SKM-1 treated with dmso at 0.1 percent for 144 hours (cell line): ENCODE measurements at regions not wholly inside any gene's neighbourhood (a gene's known extent, or its start where the extent isn't known, plus 50 kb on each side); places are given as distances from the start of the nearest gene placed in this dataset.

ENCODE experiments used
- DNase-seq: peaks from one replicate; lab custom pipeline; 2025; ENCODE audit not compliant: unreplicated experiment; lab: John Stamatoyannopoulos, UW

DNA sequence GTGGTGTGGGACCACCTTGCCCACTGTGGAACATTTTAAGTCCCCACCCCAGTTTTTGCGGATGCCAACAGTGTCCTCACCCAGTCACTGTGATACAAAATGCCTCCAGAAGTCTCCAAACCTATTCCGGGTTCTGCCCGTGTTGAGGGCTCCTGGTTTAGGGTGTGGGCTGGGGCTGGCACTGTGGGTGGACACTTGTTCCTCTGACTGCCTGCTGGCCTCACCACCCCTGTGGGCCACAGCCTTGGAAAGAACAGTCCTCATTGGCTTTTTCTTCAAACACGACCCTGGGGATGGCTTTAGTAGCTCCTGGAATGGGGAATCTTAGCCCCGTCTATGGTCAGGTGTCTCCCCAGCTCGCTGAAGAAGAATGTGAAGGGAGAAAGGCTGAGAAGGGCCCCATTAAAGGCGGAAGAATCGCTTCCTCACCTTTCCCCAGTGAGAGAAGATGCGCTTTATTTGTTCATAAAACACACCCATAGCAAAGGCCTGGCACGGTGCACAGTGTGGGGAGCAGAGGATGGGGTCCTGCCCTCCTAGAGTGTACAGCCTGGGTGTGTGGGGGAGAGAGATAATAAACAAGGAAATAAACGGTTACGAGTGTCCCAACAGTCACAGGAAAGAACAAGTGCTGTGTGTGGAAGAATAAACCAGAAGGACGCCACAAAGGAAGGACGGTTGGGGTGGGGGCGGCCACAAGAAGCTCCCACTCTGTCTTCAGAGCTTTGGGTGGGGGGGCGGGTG, 56.3 kb upstream of the SLC22A11 start:
- DNase-seq, result peak; percentile 83

DNA sequence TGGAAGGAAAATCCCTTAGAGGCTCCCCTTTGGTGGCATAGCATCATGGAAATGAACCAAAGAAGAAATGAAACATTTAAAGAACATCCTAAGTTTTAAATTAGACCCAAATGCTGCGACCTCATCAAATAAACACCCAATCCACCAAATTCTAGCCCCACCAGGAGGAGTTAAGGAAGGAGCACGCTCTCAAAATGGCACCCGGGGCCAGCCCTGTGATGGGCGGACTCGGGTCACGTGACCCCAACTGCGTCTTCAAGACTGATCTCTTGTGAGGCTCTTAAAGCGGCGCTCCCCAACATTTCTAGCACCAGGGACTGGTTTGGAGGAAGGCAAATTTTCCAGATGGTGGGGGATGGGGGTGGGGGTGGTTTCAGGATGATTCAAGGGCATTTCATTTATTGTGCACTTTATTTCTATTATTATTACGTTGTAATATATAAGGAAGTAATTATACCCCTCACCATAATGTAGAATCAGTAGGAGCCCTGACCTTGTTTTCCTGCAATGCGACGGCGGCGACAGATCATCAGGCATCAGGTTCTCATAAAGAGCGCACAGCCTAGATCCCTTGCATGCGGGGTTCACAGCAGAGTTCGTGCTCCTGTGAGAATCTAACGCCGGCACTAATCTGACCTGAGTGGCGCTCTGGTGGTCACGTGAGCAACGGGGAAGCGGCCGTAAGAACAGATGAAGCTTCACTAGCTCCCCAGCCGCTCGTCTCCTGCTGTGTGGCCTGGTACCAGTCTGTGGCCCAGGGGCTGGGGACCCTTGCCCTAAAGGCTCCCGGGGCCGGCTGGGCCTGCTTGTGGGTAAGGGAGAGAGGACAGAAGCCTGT, 55.3 kb upstream of the SLC22A11 start:
- no peak for DNase-seq

DNA sequence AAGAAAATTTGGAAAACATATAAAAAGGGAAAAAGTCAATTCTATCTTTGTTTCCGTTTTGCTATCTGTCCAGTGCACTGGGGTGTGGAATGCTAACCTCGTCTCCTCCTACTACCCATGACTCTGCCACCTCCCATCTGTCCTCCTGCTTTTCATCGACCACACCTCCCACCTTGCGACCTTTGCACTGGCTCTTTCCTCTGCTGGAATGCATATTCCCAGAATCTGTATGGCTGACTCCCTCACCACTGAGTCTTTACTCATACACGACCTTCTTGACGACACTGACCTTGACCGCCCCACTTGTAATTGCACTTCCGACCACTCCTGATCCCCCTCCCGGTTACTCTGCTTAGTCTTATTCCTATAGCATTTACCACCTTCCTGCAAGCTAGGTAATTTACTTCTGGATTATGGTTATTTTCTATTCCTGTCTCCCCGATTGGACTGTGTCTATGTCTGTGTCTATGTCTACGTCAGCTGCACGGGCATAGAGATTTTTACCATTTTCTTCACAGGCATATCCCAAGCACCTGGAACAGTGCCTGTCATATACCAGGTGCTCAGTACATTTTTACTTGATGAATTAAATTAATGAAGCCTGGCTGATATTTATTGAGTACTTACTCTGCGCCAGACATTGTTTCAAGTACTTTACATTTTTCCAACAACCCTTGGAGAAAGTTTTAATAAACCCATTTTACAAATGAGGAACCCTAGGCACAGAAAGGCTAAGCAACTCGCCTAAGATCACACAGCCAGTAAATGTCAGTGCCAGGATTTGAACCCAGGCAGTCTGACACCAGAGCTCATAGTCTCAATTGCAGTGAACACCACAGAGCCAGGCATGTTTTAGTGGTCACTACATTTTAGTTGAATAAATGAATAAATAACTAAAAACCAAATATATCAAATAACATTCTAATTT, 54.0 kb upstream of the SLC22A11 start:
- no peak for DNase-seq

DNA sequence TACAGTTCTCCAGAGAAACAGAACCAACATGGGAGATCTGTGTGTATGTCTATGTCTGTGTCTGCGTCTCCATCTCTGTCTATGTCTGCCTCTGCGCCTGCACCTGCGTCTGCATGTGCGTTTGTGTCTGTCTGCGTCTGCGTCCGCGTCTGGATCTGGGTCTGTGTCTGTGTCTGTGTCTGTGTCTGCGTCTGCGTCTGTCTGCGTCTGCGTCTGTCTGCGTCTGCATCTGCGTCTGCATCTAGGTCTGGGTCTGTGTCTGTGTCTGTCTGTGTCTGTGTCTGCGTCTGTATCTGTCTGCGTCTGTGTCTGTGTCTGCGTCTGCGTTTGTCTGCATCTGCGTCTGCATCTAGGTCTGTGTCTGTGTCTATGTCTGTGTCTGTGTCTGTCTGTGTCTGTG, 53.1 kb upstream of the SLC22A11 start:
- no peak for DNase-seq

DNA sequence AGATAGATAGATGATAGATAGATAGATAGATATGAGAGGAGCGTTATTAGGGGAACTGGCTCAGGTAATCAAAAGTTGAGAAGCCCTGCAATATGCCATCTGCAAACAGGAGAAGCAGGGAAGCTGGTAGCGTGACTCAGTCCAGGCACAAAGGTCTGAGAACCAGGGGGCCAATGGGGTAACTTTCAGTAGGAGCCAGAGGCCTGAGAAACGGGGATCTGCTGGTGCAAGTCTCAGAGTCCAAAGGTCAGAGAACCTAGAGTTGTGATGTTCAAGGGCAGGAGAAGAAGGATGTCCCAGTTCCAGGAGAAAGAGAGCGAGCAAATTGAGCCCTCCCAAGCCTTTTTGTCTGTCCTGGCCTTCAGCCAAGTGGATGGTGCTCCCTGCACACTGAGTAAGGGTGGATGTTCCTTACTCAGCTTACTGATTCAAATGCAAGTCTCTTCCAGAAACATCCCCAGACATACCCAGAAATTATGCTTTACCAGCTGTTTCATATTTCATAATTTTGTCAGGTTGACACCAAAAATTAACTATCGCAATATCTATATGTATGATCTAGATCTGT, 52.5 kb upstream of the SLC22A11 start:
- no peak for DNase-seq

DNA sequence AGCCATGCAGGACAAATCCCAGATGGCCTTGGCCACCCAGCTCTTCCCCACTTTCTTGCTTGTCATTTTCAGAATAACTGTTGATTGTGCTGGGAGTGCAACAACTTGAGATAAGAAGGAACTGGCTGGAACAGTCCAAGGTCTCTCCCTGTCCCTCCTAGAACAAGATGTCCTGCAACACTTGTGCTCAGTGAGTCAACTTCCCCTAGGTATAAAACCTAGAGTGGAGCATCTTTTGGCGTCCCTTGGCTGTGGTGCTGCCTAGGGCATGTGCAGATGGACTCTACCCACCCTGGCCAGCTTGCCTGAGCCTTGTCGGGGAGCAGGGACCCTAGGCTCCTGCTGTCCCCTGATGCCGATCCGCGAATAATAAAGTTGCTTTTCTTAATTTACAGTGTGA, 50.7 kb upstream of the SLC22A11 start:
- no peak for DNase-seq
